KMS-11 (cell line): ENCODE measurements at regions not wholly inside any gene's neighbourhood (a gene's known extent, or its start where the extent isn't known, plus 50 kb on each side); places are given as distances from the start of the nearest gene placed in this dataset.
A peak's percentile ranks its signal among the peaks of the same experiment; 100 is the strongest.

Experiments
- H2AFZ ChIP-seq: fragments of 200-600 bp; sonication (generic); 2 replicates; pipeline ENCODE4 v1.6.1; 2016; ENCODE audit warnings: antibody characterized with exemption, mixed run types, low read depth
- H3K27ac ChIP-seq: fragments of 200-600 bp; sonication (generic); 2 replicates; pipeline ENCODE4 v1.6.1; 2016; ENCODE audit warnings: mild to moderate bottlenecking, mixed run types
- H3K27me3 ChIP-seq: fragments of 200-600 bp; sonication (generic); 2 replicates; pipeline ENCODE4 v1.6.1; 2017; ENCODE audit warnings: mild to moderate bottlenecking, low read depth, mixed run types, moderate library complexity; ENCODE audit not compliant: insufficient read depth
- H3K36me3 ChIP-seq: fragments of 200-600 bp; sonication (generic); 2 replicates; pipeline ENCODE4 v1.6.1; 2017; ENCODE audit warnings: mild to moderate bottlenecking, mixed run types; ENCODE audit not compliant: insufficient read depth
- H3K4me1 ChIP-seq: fragments of 200-600 bp; sonication (generic); 2 replicates; pipeline ENCODE4 v1.6.1; 2016; ENCODE audit warnings: mild to moderate bottlenecking, low read depth, mixed run types; ENCODE audit not compliant: poor library complexity, severe bottlenecking
- H3K4me2 ChIP-seq: fragments of 200-600 bp; sonication (generic); 2 replicates; pipeline ENCODE4 v1.7.0; 2016; ENCODE audit warnings: mild to moderate bottlenecking, mixed run types
- H3K4me3 ChIP-seq: fragments of 200-600 bp; sonication (generic); IDR thresholded peaks from 2 replicates; pipeline ENCODE4 v1.6.1; 2017; ENCODE audit warnings: low read depth, low read length, mixed read lengths; ENCODE audit not compliant: insufficient read depth
- H3K79me2 ChIP-seq: fragments of 200-600 bp; sonication (generic); 2 replicates; pipeline ENCODE4 v1.6.1; 2016; ENCODE audit warnings: low read depth, mixed run types; ENCODE audit not compliant: insufficient read depth
- H3K9ac ChIP-seq: fragments of 200-600 bp; sonication (generic); 2 replicates; pipeline ENCODE4 v1.6.1; 2016; ENCODE audit warnings: mild to moderate bottlenecking, mixed run types
- H4K20me1 ChIP-seq: fragments of 200-600 bp; sonication (generic); 2 replicates; pipeline ENCODE4 v1.6.1; 2016; ENCODE audit warnings: mild to moderate bottlenecking, mixed run types; ENCODE audit not compliant: insufficient read depth
- CTCF ChIP-seq: fragments of 200-600 bp; sonication (generic); conservative IDR thresholded peaks from 2 replicates; pipeline ENCODE4 v1.6.1; 2017; ENCODE audit warnings: low read depth, mild to moderate bottlenecking, antibody characterized with exemption, low read length, moderate library complexity, mixed read lengths

- H3K27me3 ChIP-seq = no peaks in the 10 kb centered on the region
- H4K20me1 ChIP-seq = no peaks in the 10 kb centered on the region
- H3K4me3 ChIP-seq = no peak overlapping the region
- H3K4me1 ChIP-seq = peaks cover 39% of the 10 kb centered on the region
- no peaks in the 10 kb centered on the region for H3K36me3 ChIP-seq
- peak overlapping the region; percentile 66 for H3K4me2 ChIP-seq
- H3K79me2 ChIP-seq = no peaks in the 10 kb centered on the region
- H3K27ac ChIP-seq = peak overlapping the region; percentile 69; the same call in 1 of the 2 replicates
- H3K9ac ChIP-seq = no peak overlapping the region
- no peak for TF ChIP-seq CTCF
- no peak overlapping the region for H2AFZ ChIP-seq
Measured at GRCh38 chr13:44088411-44088810, 208.7 kb downstream of the LACC1 start.

- H4K20me1 ChIP-seq = no peaks in the 10 kb centered on the region
- H3K27ac ChIP-seq = peak overlapping the region; percentile 69
- no peak for TF ChIP-seq CTCF
- no peaks in the 10 kb centered on the region for H3K36me3 ChIP-seq
- peaks cover 39% of the 10 kb centered on the region for H3K4me1 ChIP-seq
- no peak overlapping the region for H2AFZ ChIP-seq
- no peaks in the 10 kb centered on the region for H3K79me2 ChIP-seq
- H3K4me2 ChIP-seq = peak overlapping the region; percentile 66
- H3K9ac ChIP-seq = peak overlapping the region; percentile 26; the same call in 1 of the 2 replicates
- no peaks in the 10 kb centered on the region for H3K27me3 ChIP-seq
- no peak overlapping the region for H3K4me3 ChIP-seq
Measured at GRCh38 chr13:44088991-44089413, 209.3 kb downstream of the LACC1 start.

- TF ChIP-seq CTCF = no peak
Measured at GRCh38 chr13:44089452-44089851, 209.7 kb downstream of the LACC1 start.

DNA sequence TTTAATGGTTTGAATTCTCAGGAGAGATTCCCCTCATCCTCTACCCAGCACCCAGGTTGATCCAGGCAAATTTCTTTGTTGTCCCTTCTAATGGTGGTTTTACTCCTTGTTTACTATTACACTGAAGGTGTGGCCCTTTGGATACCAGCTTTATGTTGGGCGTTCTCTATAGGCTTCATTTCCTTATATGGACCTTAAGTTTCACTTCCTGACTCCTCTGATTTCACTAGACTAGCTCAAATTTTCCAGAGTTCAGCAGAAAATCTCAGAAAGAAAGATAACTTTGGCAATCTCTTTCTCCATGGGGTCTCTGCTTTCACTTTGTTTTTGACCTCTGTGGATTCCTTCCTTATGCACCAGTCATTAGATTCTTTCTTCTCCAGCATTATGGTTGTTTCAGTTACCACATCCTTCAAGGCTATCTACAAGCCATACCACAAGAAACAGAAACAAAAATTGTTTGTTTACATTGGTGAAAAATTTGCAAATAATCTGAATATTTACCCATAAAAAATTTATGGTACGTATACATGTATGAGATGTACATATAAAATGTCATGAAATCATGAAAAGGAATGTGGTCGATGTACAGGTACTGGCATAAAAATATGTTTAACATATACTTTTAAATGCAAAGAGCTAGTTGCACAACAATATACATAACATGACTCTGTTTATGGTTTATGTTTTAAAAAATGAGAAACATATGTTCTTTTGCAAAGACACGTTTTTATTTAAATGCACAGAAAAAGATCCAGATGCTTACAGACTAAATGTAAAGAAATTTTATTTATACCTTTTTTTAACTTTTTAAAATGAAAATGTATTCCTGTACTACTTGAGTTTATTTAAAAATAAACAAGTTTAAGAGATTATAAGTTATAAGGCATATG is 212.6 kb downstream of the LACC1 start:
- no peak overlapping the region for H3K4me2 ChIP-seq
- no peaks in the 10 kb centered on the region for H3K27me3 ChIP-seq
- peaks cover 39% of the 10 kb centered on the region for H3K4me1 ChIP-seq
- no peak overlapping the region for H3K27ac ChIP-seq
- H2AFZ ChIP-seq = no peak overlapping the region
- H3K79me2 ChIP-seq = no peaks in the 10 kb centered on the region
- H3K9ac ChIP-seq = no peak overlapping the region
- no peaks in the 10 kb centered on the region for H4K20me1 ChIP-seq
- TF ChIP-seq CTCF = no peak
- no peak overlapping the region for H3K4me3 ChIP-seq
- no peaks in the 10 kb centered on the region for H3K36me3 ChIP-seq

More at GRCh38 chr13:44089452-44089851, 209.7 kb downstream of the LACC1 start:
- Histone ChIP-seq H3K9ac (peak overlapping the region; percentile 26; the same call in 1 of the 2 replicates), H3K4me1 (peaks cover 39% of the 10 kb centered on the region), H3K4me2 (peak overlapping the region; percentile 66), H3K79me2 (no peaks in the 10 kb centered on the region), H3K27me3 (no peaks in the 10 kb centered on the region), H3K36me3 (no peaks in the 10 kb centered on the region), H4K20me1 (no peaks in the 10 kb centered on the region), H3K4me3 (no peak overlapping the region), H2AFZ (no peak overlapping the region), H3K27ac (peak overlapping the region; percentile 69)
